ENCODE measurements at regions not wholly inside any gene's neighbourhood (a gene's known extent, or its start where the extent isn't known, plus 50 kb on each side); places are given as distances from the start of the nearest gene placed in this dataset.

GRCh38 chr18:46421973-46422551, 235.0 kb downstream of the LOXHD1 start:
- Histone ChIP-seq H3K4me1 (ENCODE audit: insufficient read depth) (no peaks in the 10 kb centered on the region), H3K9me3 (ENCODE audit: low read depth) (no peaks in the 10 kb centered on the region), H4K20me1 (ENCODE audit: insufficient read depth) (no peaks in the 10 kb centered on the region), H3K4me3 (no peak overlapping the region), H3K9me2 (ENCODE audit: insufficient read depth) (no peaks in the 10 kb centered on the region), H3K27ac (no peak overlapping the region), H3K4me2 (ENCODE audit: unreplicated experiment) (no peak overlapping the region), H3K36me3 (ENCODE audit: low read depth) (no peaks in the 10 kb centered on the region), H3K79me2 (ENCODE audit: insufficient read depth) (no peaks in the 10 kb centered on the region), H3K9ac (no peak overlapping the region), H3K27me3 (replicated peaks; ENCODE audit: insufficient read depth) (peaks cover 5% of the 10 kb centered on the region), H3F3A (ENCODE audit: insufficient read depth) (no peaks in the 10 kb centered on the region), H2AFZ (no peak overlapping the region)
- in situ Hi-C loops (cut with MboI), result no loop called here
- 28 to 32% methylated on average over 7 of the region's 7 CpGs for WGBS, 2 experiments (ENCODE audit: low coverage in 1 of 2, low lambda C conversion rate in 2 of 2, missing lambda C conversion rate in 2 of 2)
- no peak for TF ChIP-seq EZH2phosphoT487 (IDR thresholded peaks at IDR 0.05; ENCODE audit: insufficient read depth, low read depth)
- TF ChIP-seq EZH2 (IDR thresholded peaks at IDR 0.05; ENCODE audit: insufficient read depth, poor library complexity, severe bottlenecking), result no peak
- no peak for DNase-seq

GRCh38 chr18:46422552-46423055, 234.4 kb downstream of the LOXHD1 start:
- Histone ChIP-seq H2AFZ (no peak overlapping the region), H3F3A (ENCODE audit: insufficient read depth) (no peaks in the 10 kb centered on the region), H3K27me3 (replicated peaks; ENCODE audit: insufficient read depth) (peaks cover 5% of the 10 kb centered on the region), H3K4me2 (ENCODE audit: unreplicated experiment) (no peak overlapping the region), H4K20me1 (ENCODE audit: insufficient read depth) (no peaks in the 10 kb centered on the region), H3K9ac (no peak overlapping the region), H3K4me3 (no peak overlapping the region), H3K36me3 (ENCODE audit: low read depth) (no peaks in the 10 kb centered on the region), H3K79me2 (ENCODE audit: insufficient read depth) (no peaks in the 10 kb centered on the region), H3K4me1 (ENCODE audit: insufficient read depth) (no peaks in the 10 kb centered on the region), H3K9me2 (ENCODE audit: insufficient read depth) (no peaks in the 10 kb centered on the region), H3K27ac (no peak overlapping the region), H3K9me3 (ENCODE audit: low read depth) (no peaks in the 10 kb centered on the region)
- in situ Hi-C loops (cut with MboI), result no loop called here
- no peak for TF ChIP-seq EZH2 (IDR thresholded peaks at IDR 0.05; ENCODE audit: insufficient read depth, poor library complexity, severe bottlenecking)
- no peak for TF ChIP-seq EZH2phosphoT487 (IDR thresholded peaks at IDR 0.05; ENCODE audit: insufficient read depth, low read depth)
- WGBS, 2 experiments (ENCODE audit: low coverage in 1 of 2, low lambda C conversion rate in 2 of 2, missing lambda C conversion rate in 2 of 2), result 38 to 43% methylated on average over 4 of the region's 4 CpGs
- no peak for DNase-seq

- Histone ChIP-seq H3K27ac (no peak overlapping the region), H3K9me2 (ENCODE audit: insufficient read depth) (no peaks in the 10 kb centered on the region), H3K79me2 (ENCODE audit: insufficient read depth) (no peaks in the 10 kb centered on the region), H4K20me1 (ENCODE audit: insufficient read depth) (no peaks in the 10 kb centered on the region), H3K36me3 (ENCODE audit: low read depth) (no peaks in the 10 kb centered on the region), H3K4me3 (no peak overlapping the region), H3K4me1 (ENCODE audit: insufficient read depth) (no peaks in the 10 kb centered on the region), H3K9me3 (ENCODE audit: low read depth) (no peaks in the 10 kb centered on the region), H3K9ac (no peak overlapping the region), H3K27me3 (replicated peaks; ENCODE audit: insufficient read depth) (peaks cover 5% of the 10 kb centered on the region), H3K4me2 (ENCODE audit: unreplicated experiment) (no peak overlapping the region), H3F3A (ENCODE audit: insufficient read depth) (no peaks in the 10 kb centered on the region), H2AFZ (no peak overlapping the region)
- WGBS, 2 experiments (ENCODE audit: low coverage in 1 of 2, low lambda C conversion rate in 2 of 2, missing lambda C conversion rate in 2 of 2), result 33 to 48% methylated on average over 3 to 4 of the region's 4 CpGs
- TF ChIP-seq EZH2 (IDR thresholded peaks at IDR 0.05; ENCODE audit: insufficient read depth, poor library complexity, severe bottlenecking) (no peak), EZH2phosphoT487 (IDR thresholded peaks at IDR 0.05; ENCODE audit: insufficient read depth, low read depth) (no peak)
- in situ Hi-C loops (cut with MboI), result no loop called here
- no peak for DNase-seq
Measured at GRCh38 chr18:46423226-46423805, 233.7 kb downstream of the LOXHD1 start.

- H3K79me2 ChIP-seq (ENCODE audit: insufficient read depth), result no peaks in the 10 kb centered on the region
- in situ Hi-C loops (cut with MboI), result no loop called here
Measured at GRCh38 chr18:46424898-46425297, 232.1 kb downstream of the LOXHD1 start.

More at GRCh38 chr18:46424898-46425297, 232.1 kb downstream of the LOXHD1 start:
- no peaks in the 10 kb centered on the region for H3K9me3 ChIP-seq (ENCODE audit: low read depth)
- peaks cover 9% of the 10 kb centered on the region for H3K27me3 ChIP-seq (replicated peaks; ENCODE audit: insufficient read depth)
- no peaks in the 10 kb centered on the region for H3K4me1 ChIP-seq (ENCODE audit: insufficient read depth)
- no peak overlapping the region for H3K27ac ChIP-seq
- no peaks in the 10 kb centered on the region for H3F3A ChIP-seq (ENCODE audit: insufficient read depth)
- H3K36me3 ChIP-seq (ENCODE audit: low read depth), result no peaks in the 10 kb centered on the region
- H3K4me3 ChIP-seq, result no peak overlapping the region
- no peak overlapping the region for H2AFZ ChIP-seq
- no peak for DNase-seq
- H4K20me1 ChIP-seq (ENCODE audit: insufficient read depth), result no peaks in the 10 kb centered on the region
- no peak overlapping the region for H3K4me2 ChIP-seq (ENCODE audit: unreplicated experiment)
- H3K9me2 ChIP-seq (ENCODE audit: insufficient read depth), result no peaks in the 10 kb centered on the region
- no peak overlapping the region for H3K9ac ChIP-seq
- TF ChIP-seq EZH2 (IDR thresholded peaks at IDR 0.05; ENCODE audit: insufficient read depth, poor library complexity, severe bottlenecking), result no peak
- TF ChIP-seq EZH2phosphoT487 (IDR thresholded peaks at IDR 0.05; ENCODE audit: insufficient read depth, low read depth), result no peak
- WGBS, 2 experiments (ENCODE audit: low coverage in 1 of 2, low lambda C conversion rate in 2 of 2, missing lambda C conversion rate in 2 of 2), result 30 to 32% methylated on average over 8 of the region's 8 CpGs
